GM21367 (cell line): ENCODE measurements at regions not wholly inside any gene's neighbourhood (a gene's known extent, or its start where the extent isn't known, plus 50 kb on each side); places are given as distances from the start of the nearest gene placed in this dataset.
"Not testable (repeated sequence)": the region's sequence is repeated elsewhere in the genome, so short reads cannot be mapped to it uniquely, and the experiment has no call there.

ENCODE experiments used
- ATAC-seq: cut with Tn5 transposase; IDR thresholded peaks from one replicate; pipeline ENCODE4 v1.9.1; 2021; ENCODE audit not compliant: unreplicated experiment

DNA sequence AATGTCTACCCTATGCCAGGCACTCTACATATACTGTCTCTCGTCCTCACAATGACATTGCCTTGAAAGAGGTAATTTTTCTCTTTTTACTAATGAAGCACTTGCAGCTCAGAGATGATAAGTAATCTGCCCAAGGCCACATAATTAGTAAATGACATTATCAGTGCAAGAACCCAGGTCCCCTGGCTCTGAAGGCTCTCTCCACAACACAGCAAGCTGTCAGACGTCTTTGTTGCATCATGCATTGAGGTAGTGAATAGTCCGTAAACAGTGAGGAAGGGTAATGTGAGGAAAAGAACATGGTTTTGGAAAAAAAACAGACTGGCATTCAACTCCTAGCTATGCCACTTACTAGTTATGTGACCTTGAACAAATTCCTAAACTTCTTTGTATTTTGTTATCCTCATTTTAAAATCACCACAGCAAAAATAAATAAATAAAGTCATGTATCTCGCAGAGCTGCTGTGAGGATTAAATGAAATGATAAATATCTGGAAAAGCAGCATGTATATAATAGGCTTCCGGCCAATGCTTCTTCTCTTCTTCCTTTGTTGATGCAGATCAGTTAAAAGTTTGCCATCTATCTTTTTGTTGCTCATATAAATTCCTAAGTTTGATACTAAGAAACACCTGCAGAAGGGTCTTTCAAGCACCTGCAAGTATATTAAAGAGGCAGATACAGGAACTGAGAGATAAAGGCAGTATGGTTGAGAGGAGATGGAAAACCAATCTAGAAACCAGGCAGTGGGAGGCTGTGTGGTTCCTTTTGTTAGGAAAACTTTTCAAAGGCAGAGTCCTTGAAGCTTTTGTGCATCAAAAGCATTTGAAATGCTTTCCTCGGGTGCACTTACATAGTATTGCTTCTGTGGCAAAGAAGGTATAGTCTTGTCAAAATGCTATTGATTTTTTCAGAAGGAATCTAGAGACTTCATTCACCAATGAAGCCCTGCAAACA lies 82.8 kb downstream of the BTG1 start:
- no peak for ATAC-seq

DNA sequence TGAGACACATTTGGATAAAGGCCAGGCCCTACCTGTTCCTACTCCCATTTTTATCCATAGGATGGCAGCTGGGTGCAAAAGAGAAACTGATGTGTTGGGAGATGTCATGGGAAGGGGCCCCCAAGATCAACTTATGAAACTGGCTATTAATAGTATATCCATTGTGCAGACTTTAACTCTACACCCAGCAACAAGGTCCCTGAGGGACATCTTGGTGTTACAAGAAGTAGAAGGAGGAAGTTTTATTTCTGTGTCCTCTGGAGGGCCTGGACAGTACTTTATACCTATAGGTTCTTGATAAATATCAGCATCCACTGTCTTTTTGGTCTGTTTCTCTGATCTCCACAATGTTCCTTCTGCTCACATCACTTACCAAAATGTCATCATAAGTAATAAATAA lies 84.6 kb downstream of the BTG1 start:
- no peak for ATAC-seq

DNA sequence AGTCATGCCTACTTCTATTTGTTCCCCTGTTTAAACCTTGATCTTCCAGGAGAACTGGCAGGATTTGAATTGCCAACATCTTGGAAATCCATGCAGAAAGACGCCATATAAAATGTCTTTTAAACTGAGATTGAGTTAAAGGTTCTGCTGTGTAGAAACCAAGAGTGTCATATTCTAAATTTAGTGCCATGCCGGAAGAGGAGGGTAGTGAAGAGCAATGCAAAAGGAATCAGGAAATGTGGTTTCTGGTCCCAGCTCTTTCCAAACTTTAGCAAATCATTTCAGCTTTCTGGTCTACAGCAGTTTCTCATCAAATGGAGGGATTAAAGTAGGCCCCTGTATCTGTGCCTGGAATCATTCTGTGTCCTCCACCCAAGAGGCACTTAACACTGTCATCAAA lies 85.7 kb downstream of the BTG1 start:
- no peak for ATAC-seq

DNA sequence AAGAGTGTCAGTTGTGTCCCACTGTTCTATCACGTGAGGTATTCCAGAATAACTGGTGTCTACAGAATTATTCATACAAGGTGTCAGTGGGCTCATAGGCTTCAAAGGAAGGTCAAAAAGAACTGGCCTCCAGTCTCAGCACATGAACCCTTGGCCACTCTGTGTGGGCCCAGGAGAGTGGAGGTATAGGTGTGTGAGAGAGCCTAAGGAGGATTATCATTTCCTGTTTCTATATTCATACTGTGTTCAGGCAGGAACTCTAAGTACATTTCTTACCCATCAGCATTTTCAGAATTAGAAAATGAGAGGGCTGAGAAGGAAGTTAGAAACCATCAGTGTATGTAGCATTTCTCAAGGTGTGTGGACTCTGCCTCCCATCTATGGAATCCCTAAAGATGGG lies 87.0 kb downstream of the BTG1 start:
- peak; percentile 59 for ATAC-seq

DNA sequence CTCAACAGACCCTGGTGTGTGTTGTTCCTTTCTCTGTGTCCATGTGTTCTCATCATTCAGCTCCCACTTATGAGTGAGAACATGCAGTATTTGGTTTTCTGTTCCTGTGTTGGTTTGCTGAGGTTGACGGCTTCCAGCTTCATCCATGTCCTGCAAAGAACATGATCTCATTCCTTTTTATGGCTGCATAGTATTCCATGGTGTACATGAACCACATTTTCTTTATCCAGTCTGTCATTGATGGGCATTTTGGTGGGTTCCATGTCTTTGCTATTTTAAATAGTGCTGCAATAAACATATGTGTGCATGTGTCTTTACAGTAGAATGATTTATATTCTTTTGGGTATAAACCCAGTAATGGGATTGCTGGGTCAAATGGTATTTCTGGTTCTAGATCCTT lies 88.9 kb downstream of the BTG1 start:
- not testable (repeated sequence) for ATAC-seq

DNA sequence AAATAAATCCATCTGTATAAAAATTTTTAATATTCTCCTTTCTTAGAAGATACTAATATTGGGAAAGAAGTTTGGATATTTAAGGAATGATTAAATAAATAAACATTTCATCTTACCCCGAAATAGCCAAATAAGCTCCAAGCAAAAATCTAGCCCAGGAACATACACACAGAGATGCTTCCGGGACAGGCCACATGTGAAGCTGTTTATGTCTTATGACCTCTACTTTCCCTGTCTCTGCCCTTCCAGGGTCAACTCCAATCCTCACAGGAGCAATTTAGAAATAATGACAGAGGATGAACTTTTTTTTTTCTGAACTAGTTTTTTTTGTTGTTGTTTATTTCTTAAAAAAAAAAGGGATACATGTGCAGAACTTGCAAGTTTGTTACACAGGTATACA lies 89.4 kb downstream of the BTG1 start:
- no peak for ATAC-seq

DNA sequence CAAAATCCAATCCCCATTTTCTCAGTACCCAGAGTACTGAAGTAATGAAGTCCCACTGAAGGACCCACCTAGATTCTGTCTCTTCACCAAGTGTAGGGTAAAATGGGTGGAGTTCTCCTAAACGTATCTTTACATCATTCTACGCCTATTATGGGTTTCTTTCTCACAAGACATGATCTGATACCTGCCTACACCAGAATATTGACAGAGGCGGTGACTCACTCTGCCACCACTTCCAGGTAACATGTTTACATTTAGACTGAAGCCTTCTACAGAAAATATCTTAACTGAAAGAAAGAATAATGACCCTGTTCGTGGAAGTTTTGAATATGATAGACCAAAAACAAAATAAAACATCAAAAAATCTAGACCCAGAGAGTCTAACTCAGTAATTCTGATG lies 89.8 kb downstream of the BTG1 start:
- no peak for ATAC-seq

DNA sequence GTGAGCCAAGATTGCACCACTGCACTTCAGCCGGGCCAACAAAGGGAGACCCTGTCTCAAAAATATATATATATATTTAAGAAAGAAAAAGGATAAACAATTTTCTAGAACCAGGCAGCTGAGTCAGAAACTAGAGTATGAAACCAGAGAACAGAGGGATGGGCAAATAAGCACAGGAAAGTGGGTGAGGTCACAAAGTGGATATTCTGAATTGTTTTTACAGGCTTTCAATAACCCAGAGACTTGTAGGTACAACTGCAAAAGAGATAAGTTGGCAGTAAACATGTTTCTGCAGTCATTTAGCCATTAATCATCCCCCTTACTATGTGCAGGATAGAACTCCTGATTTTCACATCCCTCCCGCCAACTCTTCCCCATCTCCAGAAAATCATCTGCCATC lies 94.2 kb downstream of the BTG1 start:
- no peak for ATAC-seq

DNA sequence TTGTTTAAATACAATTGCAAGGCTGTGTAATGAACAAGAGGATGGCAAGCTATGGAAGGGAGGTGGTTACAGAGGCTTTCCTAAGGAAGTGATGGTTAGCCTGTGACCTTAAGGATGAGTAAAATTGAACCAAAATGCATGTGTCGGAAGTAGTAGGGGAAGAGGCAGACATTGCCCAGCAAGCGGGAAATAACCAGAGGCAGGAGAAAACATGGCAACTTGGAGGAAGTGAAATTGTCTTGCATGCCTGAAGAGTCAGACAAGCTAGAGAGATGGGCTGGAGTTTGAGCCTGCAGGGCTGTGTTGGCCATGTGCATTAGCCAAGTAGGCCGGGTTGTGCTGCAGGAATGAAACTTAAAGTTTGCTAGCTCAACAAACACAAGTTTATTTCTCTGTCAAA lies 96.2 kb downstream of the BTG1 start:
- peak; percentile 79 for ATAC-seq

DNA sequence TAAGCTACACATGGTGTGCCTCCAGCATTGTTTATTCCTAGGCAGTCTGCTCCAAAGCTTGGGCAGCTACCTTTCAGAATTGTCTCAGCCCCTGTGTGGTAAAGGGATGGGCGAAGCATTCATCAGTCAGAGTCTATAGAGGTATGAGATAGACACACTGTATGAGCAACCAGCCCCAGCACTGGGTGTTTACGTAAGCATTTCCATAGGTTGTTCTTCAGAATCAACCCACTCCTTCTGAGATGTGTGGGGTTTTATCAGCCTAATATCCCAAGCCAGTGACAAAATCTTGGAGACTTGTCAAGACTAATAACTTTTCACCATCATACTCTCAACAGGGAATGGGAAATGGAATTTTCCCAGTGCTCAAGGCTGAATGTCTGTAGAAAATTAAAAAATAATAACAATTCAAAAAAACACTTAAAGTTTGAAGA lies 98.2 kb downstream of the BTG1 start:
- ATAC-seq, result no peak

DNA sequence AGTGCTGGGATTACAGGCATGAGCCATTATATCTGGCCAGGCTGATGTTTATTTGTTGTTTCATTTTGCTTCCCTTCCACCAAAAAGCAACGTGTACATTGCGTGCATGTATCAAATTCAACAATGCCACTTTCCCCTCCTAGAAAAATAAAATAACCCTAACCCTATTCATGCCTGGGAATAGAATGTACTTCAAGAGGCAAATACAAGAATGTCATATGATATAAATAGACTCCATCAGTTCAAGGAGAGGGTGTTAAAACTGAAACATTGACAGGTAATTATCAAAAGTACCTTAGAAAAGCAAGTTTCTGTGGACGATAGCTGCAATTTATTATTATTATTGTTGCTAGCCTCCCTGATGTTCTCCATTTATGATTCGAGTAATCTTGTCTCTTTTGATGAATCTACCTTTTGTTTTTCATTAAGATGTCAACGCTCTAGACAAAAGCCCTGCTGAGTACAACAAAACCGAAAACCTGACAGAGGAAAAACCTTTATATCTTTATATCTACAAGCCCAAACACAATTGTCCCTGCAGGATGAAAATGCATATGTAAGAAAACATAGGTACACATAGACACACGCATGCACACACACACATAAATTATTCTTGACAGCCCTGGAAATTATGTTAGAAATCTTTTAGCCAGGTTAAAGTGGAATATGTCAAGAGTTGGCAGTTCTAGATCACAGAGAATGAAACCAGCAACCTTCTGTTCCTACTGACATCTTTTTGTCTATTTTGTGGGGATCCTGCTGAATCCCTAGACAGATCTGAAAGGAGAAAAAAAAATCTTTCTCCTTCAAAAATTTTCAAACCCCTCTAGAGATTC lies 98.9 kb downstream of the BTG1 start:
- ATAC-seq, result no peak

DNA sequence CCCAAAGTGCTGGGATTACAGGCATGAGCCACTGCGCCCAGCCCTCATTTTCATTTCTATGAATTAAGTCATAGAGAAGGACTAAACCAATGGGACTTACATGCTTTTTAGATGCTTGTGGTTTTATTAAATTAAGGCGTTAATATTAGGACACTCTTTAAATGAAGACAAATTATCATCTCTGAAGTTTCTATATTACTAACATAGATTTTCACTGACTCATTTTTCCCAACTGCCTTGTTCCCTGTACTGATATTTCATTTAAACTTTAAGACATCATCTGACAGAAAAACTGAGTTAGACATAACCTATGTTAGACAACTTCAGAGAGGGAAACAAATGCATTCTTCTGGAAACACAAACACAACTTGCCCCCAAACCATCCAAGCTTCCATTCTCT lies 99.8 kb downstream of the BTG1 start:
- ATAC-seq, result no peak

DNA sequence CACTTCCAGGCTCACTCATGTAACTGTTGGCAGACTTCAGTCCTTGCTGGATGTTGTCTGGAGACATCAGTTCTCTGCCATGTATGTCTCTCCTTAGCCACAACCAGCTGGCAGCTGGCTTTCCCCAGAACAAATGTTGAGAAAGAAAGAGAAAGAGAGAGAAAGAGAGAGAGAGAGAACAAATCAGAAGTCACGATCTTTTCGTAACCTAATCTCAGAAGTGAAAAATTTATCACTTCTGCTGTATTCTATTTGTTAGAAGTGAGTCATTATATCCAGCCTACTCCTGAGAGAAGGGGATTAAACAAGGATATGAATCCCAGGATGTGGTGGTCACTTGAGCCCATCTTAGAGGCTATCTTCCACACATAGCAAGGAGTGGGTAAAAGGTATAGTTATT lies 101.2 kb downstream of the BTG1 start:
- ATAC-seq, result no peak

DNA sequence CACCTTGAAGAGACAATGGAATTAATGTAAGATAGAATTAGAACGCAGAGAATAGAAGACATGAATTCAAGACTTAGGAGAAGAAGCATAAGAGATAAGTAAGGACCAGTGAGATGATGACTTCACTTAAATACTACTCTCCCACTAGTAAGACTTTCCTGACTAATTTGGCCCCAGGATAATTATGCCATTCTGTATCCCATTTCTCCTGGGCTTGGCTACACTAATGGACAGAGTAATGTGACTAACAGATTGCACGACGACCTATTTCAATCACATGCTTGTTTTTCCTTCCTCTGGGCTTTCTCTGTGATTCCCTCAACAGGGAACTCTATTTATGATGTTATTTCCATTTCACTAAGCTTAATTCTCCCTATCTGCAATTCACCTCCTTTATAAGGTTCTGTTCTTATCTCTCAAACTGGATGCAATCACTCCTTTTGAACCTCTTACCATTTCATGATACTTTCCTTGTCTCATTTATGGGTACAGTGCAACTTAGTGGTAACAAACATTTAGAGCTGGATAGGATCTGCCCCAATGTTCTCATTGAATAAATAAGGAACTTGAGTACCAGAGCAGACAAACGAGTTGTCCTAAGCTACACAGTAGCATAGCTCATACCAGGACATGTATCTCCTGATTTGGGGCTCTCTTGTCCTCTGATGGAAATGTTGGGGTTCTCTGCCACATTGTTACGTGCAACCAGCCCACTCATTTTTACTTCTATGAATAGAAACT lies 102.7 kb downstream of the BTG1 start:
- ATAC-seq, result no peak

DNA sequence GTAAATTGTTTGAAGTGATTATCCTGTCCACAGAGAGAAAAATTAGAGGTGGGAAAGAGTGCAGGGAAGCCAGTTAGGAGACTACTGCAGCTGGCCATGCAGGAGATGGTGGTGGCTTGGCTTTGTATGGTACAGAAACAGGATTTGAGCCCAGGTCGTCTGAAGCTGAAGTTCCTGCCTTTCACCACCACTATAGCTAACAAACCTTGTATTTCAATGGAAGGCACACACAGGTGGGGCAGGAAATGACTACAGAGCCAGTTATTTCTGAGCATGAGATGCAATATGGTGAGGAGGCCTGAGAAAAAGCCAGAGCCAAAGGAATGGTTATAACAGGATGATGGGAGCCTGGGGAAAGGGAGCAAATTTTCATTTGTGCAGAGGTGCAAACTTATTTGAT lies 103.9 kb downstream of the BTG1 start:
- peak; percentile 33 for ATAC-seq

DNA sequence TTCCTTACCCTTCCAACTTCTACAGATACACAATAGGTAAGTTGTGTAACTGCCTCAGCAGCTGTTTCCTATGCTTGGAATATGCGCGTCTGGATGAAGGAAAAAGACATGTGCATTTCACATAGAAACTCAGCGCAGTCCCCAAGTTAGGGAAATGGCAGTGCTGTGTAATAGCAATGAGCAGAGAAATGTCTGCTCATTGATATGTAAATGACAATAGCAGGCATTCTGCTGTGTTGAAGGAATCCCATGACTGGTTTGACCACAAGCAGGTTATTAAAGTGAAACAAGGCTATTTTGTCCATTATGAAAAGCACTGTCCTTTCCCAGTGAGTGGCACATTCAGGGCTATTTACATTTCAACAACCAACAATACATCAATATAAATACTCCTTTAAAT lies 106.6 kb downstream of the BTG1 start:
- no peak for ATAC-seq

DNA sequence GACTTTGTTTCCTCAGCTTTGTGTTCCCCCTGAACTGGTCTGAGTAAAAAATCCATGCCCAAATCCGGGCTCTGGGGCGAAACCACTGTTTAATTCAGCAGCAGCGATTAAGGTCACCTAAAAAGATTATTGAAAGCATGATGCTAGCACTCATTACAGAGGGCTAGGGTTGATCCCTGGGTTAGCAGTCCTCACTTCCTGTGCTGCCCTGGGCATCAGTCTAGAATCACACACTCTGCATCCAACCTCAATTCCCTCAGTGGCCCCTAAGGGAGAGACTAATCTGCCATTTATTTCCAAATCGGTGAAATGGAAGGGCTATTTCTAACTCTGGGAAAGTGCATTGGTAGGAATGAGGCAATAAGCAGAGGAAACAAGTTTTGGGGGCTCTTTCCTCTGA lies 107.2 kb downstream of the BTG1 start:
- no peak for ATAC-seq

DNA sequence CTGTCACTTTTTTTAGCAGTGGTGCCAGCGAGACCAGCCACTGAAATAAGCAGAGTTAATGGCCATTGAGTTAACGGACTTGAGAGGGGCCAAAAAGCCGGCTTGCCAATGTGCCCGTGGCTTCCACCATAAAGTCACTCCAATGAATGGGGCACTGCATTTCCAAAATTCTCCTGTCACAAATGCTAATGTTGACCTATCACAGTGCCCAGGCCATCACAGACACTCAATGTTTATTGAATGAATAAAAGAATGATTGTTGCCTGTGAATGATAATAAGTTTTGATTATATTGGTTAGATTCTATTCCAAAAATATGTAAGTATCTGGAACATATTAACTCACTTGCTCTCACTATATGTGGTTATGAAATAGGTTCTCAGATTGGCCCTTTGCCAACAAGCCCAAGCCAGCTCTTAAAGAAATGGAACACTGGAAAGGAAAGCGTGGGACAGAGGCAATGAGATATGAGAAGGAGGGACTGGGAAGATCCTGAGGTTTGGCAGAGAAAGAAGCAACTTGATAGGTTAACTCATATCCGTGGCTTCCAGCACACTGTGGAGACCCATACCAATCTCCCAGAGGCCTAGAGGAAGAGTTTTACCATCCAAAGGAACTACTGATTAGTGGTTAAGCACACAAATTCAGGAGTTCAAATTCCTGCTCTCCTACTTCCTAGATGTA lies 108.7 kb downstream of the BTG1 start:
- ATAC-seq, result no peak

DNA sequence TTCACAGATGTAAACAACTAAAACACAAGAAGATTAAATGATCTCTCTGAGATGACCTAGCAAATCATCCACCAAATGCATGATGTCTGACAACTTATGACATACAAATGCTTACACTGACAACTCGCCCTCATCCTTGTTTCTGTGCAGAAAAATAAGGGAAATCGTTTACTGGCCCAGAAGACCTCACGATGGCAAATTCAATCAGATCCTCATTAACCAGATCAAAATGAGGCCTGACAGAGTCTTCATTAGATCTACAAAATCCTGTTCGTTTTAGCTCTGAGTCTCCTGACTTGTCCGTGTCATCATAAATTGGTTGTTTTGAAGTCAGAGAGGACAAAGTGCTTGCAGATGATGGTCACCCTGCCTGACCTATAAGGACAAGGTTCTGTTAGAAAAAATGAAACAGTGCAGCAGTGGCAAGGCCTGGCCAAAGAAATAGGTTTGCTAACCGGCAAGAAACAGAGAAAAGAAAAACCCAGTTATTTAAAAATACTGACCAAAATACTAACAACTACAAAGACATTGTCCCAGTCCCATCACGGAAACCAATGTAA lies 109.5 kb downstream of the BTG1 start:
- no peak for ATAC-seq

DNA sequence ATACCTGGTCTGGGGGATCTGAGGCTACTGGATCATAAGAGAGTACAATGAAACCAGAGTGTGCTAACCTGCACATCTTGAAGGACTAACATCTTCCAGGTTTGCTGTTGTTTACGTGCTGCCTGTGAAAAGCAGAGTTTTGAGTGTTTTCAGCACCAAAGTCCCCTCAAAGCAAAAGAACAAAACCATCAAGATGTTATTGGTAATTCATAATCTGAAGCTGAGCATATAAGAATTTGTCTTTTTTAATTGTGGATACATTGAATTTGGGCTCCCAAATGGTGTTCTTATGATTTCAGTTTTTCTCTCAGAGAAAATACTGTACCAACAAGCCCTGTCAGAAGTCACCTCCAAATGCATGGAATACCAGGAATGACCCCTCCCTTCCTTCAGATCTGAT lies 110.2 kb downstream of the BTG1 start:
- peak; percentile 5 for ATAC-seq
